Osteocyte (in vitro differentiated cells): ENCODE measurements at regions not wholly inside any gene's neighbourhood (a gene's known extent, or its start where the extent isn't known, plus 50 kb on each side); places are given as distances from the start of the nearest gene placed in this dataset.
A peak's percentile ranks its signal among the peaks of the same experiment; 100 is the strongest.
"Not testable (repeated sequence)": the region's sequence is repeated elsewhere in the genome, so short reads cannot be mapped to it uniquely, and the experiment has no call there.

Experiments
- DNase-seq: peaks from one replicate; pipeline ENCODE4 v3.0.0; 2021; ENCODE audit warnings: mixed read lengths; ENCODE audit not compliant: unreplicated experiment; ENCODE audit errors: extremely low spot score
- H3K27ac Mint-ChIP-seq: one replicate; pipeline ENCODE4 v1.8.0; 2021; ENCODE audit warnings: mild to moderate bottlenecking, mixed read lengths; ENCODE audit not compliant: unreplicated experiment
- H3K27me3 Mint-ChIP-seq: one replicate; pipeline ENCODE4 v1.8.0; 2021; ENCODE audit warnings: mixed read lengths; ENCODE audit not compliant: unreplicated experiment
- H3K36me3 Mint-ChIP-seq: one replicate; pipeline ENCODE4 v1.8.0; 2021; ENCODE audit warnings: mixed read lengths; ENCODE audit not compliant: unreplicated experiment
- H3K4me1 Mint-ChIP-seq: one replicate; pipeline ENCODE4 v1.8.0; 2021; ENCODE audit warnings: mixed read lengths; ENCODE audit not compliant: unreplicated experiment
- H3K4me3 Mint-ChIP-seq: one replicate; pipeline ENCODE4 v1.8.0; 2021; ENCODE audit warnings: mild to moderate bottlenecking, moderate library complexity, mixed read lengths; ENCODE audit not compliant: unreplicated experiment
- H3K9me3 Mint-ChIP-seq: one replicate; pipeline ENCODE4 v1.8.0; 2021; ENCODE audit warnings: mixed read lengths; ENCODE audit not compliant: unreplicated experiment
- CTCF ChIP-seq: fragments of 200-600 bp; sonication (generic); IDR thresholded peaks from 2 replicates; pipeline ENCODE4 v1.5.0; 2021; ENCODE audit warnings: antibody characterized with exemption, mild to moderate bottlenecking, moderate library complexity

DNA sequence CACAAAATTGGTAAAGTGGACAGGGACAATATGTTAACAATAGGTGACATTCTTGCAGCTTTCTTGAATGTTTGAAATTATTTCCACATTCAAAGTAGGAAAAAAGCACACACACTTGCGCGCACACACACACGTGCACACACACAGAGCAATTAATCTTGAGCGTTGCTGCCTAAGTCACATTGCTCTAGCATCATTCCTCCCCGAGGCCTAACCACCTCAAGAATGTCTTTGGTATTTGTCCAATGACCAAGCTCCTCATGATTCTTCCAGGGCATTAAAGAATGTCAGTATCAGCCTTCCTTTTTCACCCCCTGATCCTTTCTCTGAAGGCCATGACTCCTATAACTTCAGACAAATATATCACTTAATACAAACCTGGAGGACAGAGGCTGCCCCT, 198.1 kb downstream of the NPR3 start:
- Mint-ChIP-seq H3K4me3 (no peak overlapping the region), H3K27ac (no peak overlapping the region), H3K36me3 (peaks cover 15% of the 10 kb centered on the region), H3K27me3 (no peaks in the 10 kb centered on the region), H3K4me1 (peaks cover 4% of the 10 kb centered on the region), H3K9me3 (peaks cover 17% of the 10 kb centered on the region)
- TF ChIP-seq CTCF = no peak
- DNase-seq = no peak

GRCh38 chr5:32916648-32917047, 205.5 kb downstream of the NPR3 start:
- no peak for DNase-seq
- peak; percentile 68 for TF ChIP-seq CTCF
- peaks cover 17% of the 10 kb centered on the region for H3K9me3 Mint-ChIP-seq

GRCh38 chr5:32928761-32929160, 217.6 kb downstream of the NPR3 start:
- H3K27me3 Mint-ChIP-seq = no peaks in the 10 kb centered on the region
- no peak overlapping the region for H3K27ac Mint-ChIP-seq
- peaks cover 20% of the 10 kb centered on the region for H3K4me1 Mint-ChIP-seq
- no peak for TF ChIP-seq CTCF
- H3K9me3 Mint-ChIP-seq = no peaks in the 10 kb centered on the region
- DNase-seq = no peak
- no peak overlapping the region for H3K4me3 Mint-ChIP-seq
- H3K36me3 Mint-ChIP-seq = no peaks in the 10 kb centered on the region

More at GRCh38 chr5:32916648-32917047, 205.5 kb downstream of the NPR3 start:
- Mint-ChIP-seq H3K27me3 (no peaks in the 10 kb centered on the region), H3K36me3 (peaks cover 5% of the 10 kb centered on the region), H3K4me3 (no peak overlapping the region), H3K27ac (no peak overlapping the region), H3K4me1 (peaks cover 2% of the 10 kb centered on the region)

DNA sequence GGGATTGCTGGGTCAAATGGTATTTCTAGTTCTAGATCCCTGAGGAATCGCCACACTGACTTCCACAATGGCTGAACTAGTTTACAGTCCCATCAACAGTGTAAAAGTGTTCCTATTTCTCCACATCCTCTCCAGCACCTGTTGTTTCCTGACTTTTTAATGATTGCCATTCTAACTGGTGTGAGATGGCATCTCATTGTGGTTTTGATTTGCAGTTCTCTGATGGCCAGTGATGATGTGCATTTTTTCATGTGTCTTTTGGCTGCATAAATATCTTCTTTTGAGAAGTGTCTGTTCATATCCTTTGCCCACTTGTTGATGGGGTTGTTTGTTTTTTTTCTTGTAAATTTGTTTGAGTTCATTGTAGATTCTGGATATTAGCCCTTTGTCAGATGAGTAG, 220.3 kb downstream of the NPR3 start:
- H3K4me1 Mint-ChIP-seq = peaks cover 30% of the 10 kb centered on the region
- DNase-seq, H3K9me3 Mint-ChIP-seq, H3K36me3 Mint-ChIP-seq, H3K27ac Mint-ChIP-seq, H3K4me3 Mint-ChIP-seq, H3K27me3 Mint-ChIP-seq: not testable (repeated sequence)

GRCh38 chr5:32932241-32932935, 221.3 kb downstream of the NPR3 start:
- H3K4me1 Mint-ChIP-seq = peaks cover 30% of the 10 kb centered on the region
- peak overlapping the region; percentile 31 for H3K27ac Mint-ChIP-seq
- no peaks in the 10 kb centered on the region for H3K27me3 Mint-ChIP-seq
- no peak for DNase-seq
- no peaks in the 10 kb centered on the region for H3K9me3 Mint-ChIP-seq
- TF ChIP-seq CTCF = no peak
- no peaks in the 10 kb centered on the region for H3K36me3 Mint-ChIP-seq
- no peak overlapping the region for H3K4me3 Mint-ChIP-seq
